A549 (cell line): ENCODE measurements at regions not wholly inside any gene's neighbourhood (a gene's known extent, or its start where the extent isn't known, plus 50 kb on each side); places are given as distances from the start of the nearest gene placed in this dataset.

ENCODE experiments used
- CEBPB ChIP-seq, 2 experiments: fragments of >200 bp in 1 of 2; sonication (Bioruptor Twin) in 1 of 2; formaldehyde crosslinking in 1 of 2; IDR thresholded peaks; 2 replicates each; pipeline ENCODE4 v1.6.1; 2012 to 2016
- CHD2 ChIP-seq: fragments of 150-350 bp; IDR thresholded peaks from 2 replicates; pipeline ENCODE4 v1.6.1; 2014; ENCODE audit warnings: low read length; ENCODE audit not compliant: partially characterized antibody
- EP300 ChIP-seq, 2 experiments: fragments of >200 bp; sonication (Bioruptor Twin); formaldehyde crosslinking; IDR thresholded peaks; 2 replicates in 1 of 2; 3 replicates in 1 of 2; pipeline ENCODE4 v1.6.1; 2016 to 2017
- ESRRA ChIP-seq: fragments of 150-350 bp; IDR thresholded peaks from 2 replicates; pipeline ENCODE4 v1.6.1; 2014; ENCODE audit warnings: mild to moderate bottlenecking, low read length, borderline replicate concordance
- HDAC2 ChIP-seq: fragments of 200-600 bp; sonication (generic); IDR thresholded peaks from 2 replicates; pipeline ENCODE4 v1.6.1; 2016
- POLR2A ChIP-seq: IDR thresholded peaks from 2 replicates; pipeline ENCODE4 v1.6.1; 2012; ENCODE audit warnings: mild to moderate bottlenecking, low read length
- POLR2AphosphoS2 ChIP-seq: conservative IDR thresholded peaks from 2 replicates; pipeline ENCODE4 v1.6.1; 2012; ENCODE audit warnings: low read length, improper control_type of control experiment, inconsistent platforms
- TF ChIP-seq, protein P1 (sequence below): fragments of >200 bp; sonication (Bioruptor Twin); formaldehyde crosslinking; IDR thresholded peaks from 3 replicates; pipeline ENCODE4 v1.5.1; 2016

DNA sequence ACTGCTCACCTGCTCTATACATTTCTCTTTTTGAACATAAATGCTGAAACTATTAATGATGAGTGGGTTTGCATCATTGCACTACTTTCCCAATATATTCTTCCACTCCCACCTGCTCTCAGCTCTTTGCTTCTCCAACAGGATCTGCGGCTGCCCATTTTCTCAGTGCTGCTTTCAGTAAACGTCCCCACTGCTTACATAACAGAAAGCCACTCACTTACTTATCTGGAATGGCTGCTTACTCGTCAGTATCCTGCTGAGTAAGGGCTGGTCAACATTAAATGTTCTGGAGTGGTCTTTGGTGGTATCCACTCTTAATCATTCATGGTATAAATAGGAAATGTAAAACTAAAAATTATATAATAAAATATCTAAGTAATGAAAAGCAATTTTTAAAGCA lies 112.8 kb upstream of the HPF1 start:
- TF ChIP-seq, protein P1, sequence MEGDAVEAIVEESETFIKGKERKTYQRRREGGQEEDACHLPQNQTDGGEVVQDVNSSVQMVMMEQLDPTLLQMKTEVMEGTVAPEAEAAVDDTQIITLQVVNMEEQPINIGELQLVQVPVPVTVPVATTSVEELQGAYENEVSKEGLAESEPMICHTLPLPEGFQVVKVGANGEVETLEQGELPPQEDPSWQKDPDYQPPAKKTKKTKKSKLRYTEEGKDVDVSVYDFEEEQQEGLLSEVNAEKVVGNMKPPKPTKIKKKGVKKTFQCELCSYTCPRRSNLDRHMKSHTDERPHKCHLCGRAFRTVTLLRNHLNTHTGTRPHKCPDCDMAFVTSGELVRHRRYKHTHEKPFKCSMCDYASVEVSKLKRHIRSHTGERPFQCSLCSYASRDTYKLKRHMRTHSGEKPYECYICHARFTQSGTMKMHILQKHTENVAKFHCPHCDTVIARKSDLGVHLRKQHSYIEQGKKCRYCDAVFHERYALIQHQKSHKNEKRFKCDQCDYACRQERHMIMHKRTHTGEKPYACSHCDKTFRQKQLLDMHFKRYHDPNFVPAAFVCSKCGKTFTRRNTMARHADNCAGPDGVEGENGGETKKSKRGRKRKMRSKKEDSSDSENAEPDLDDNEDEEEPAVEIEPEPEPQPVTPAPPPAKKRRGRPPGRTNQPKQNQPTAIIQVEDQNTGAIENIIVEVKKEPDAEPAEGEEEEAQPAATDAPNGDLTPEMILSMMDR: no peak
- TF ChIP-seq POLR2A (no peak), CEBPB (IDR thresholded peaks at IDR 0.05) (no peak), HDAC2 (no peak), CHD2 (no peak), POLR2AphosphoS2 (no peak), ESRRA (no peak), EP300 (IDR thresholded peaks at IDR 0.05) (no peak)
